ENCODE measurements at regions not wholly inside any gene's neighbourhood (a gene's known extent, or its start where the extent isn't known, plus 50 kb on each side); places are given as distances from the start of the nearest gene placed in this dataset.
"Not testable (repeated sequence)": the region's sequence is repeated elsewhere in the genome, so short reads cannot be mapped to it uniquely, and the experiment has no call there.

GRCh38 chr2:62642429-62643099 is 62.9 kb upstream of the EHBP1 start:
- TF ChIP-seq, protein P1, sequence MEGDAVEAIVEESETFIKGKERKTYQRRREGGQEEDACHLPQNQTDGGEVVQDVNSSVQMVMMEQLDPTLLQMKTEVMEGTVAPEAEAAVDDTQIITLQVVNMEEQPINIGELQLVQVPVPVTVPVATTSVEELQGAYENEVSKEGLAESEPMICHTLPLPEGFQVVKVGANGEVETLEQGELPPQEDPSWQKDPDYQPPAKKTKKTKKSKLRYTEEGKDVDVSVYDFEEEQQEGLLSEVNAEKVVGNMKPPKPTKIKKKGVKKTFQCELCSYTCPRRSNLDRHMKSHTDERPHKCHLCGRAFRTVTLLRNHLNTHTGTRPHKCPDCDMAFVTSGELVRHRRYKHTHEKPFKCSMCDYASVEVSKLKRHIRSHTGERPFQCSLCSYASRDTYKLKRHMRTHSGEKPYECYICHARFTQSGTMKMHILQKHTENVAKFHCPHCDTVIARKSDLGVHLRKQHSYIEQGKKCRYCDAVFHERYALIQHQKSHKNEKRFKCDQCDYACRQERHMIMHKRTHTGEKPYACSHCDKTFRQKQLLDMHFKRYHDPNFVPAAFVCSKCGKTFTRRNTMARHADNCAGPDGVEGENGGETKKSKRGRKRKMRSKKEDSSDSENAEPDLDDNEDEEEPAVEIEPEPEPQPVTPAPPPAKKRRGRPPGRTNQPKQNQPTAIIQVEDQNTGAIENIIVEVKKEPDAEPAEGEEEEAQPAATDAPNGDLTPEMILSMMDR (IDR thresholded peaks at IDR 0.05) = no peak
- Mint-ChIP-seq H3K36me3 (ENCODE audit: low read depth) (peaks cover 6% of the 10 kb centered on the region; the same call in 1 of the 2 replicates), H3K4me3 (no peak overlapping the region), H3K27ac (no peak overlapping the region), H3K9me3 (peaks cover 16% of the 10 kb centered on the region), H3K27me3 (ENCODE audit: insufficient read depth) (no peaks in the 10 kb centered on the region; the same call in 1 of the 2 replicates), H3K4me1 (ENCODE audit: low read depth) (peaks cover 12% of the 10 kb centered on the region)
- DNase-seq = no peak

DNA sequence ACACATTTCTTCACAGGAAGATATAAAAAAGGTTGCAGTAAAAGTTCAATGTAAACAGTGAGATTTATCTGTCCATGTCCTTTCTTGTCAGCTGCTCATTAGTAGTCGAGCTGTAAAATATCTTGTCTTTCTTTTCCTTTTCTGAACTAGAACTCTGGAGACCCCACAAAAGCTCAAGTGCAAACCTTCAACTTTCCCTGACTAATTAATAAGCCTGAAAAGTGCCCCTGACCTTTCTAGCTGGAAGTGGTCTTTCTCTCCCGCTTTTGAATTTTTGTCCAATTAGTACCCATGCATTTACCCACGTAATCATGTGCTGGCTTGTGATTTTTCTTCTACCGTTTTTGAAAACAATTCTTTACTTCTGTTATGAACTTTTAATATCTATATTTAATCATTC is 63.6 kb upstream of the EHBP1 start:
- peaks cover 4% of the 10 kb centered on the region; the same call in 1 of the 2 replicates for H3K27me3 Mint-ChIP-seq (ENCODE audit: insufficient read depth)
- H3K9me3 Mint-ChIP-seq = peaks cover 16% of the 10 kb centered on the region
- H3K4me3 Mint-ChIP-seq = no peak overlapping the region
- TF ChIP-seq, protein P1 (IDR thresholded peaks at IDR 0.05) = no peak
- H3K4me1 Mint-ChIP-seq (ENCODE audit: low read depth) = peaks cover 12% of the 10 kb centered on the region
- DNase-seq = no peak
- H3K27ac Mint-ChIP-seq = no peak overlapping the region
- H3K36me3 Mint-ChIP-seq (ENCODE audit: low read depth) = peaks cover 6% of the 10 kb centered on the region; the same call in 1 of the 2 replicates

DNA sequence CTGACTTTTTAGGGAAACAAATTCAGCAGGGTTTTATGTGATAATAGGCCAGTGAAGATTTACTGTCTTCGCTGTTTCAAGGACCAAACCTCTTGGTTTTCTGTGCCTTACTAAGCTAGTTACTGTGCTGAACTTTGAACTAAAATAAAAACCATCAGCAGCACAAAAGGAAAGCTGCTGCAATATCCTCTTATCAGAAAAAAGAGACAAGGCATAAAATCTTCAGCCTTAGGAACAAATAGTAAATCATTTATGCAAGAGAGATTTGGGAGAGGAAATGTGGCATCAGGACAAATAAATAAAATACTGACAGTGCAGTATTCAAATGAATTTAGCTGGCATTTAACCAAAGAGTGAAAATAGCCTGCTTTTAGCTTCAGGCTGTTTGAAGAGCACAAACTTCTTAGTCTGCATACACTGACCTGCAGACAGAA is 64.1 kb upstream of the EHBP1 start:
- peak; percentile 37 for DNase-seq
- Mint-ChIP-seq H3K36me3 (ENCODE audit: low read depth) (peaks cover 7% of the 10 kb centered on the region), H3K27ac (no peak overlapping the region), H3K4me1 (ENCODE audit: low read depth) (peaks cover 12% of the 10 kb centered on the region), H3K9me3 (peaks cover 13% of the 10 kb centered on the region), H3K4me3 (no peak overlapping the region), H3K27me3 (ENCODE audit: insufficient read depth) (peaks cover 6% of the 10 kb centered on the region; the same call in 1 of the 2 replicates)
- TF ChIP-seq, protein P1 (IDR thresholded peaks at IDR 0.05) = no peak

GRCh38 chr2:62631160-62632085 is 74.1 kb upstream of the EHBP1 start:
- peaks cover 31% of the 10 kb centered on the region for H3K9me3 Mint-ChIP-seq
- TF ChIP-seq, protein P1 (IDR thresholded peaks at IDR 0.05) = no peak
- H3K27ac Mint-ChIP-seq = no peak overlapping the region
- H3K4me1 Mint-ChIP-seq (ENCODE audit: low read depth) = no peaks in the 10 kb centered on the region
- peaks cover 3% of the 10 kb centered on the region; the same call in 1 of the 2 replicates for H3K27me3 Mint-ChIP-seq (ENCODE audit: insufficient read depth)
- H3K36me3 Mint-ChIP-seq (ENCODE audit: low read depth) = peaks cover 5% of the 10 kb centered on the region; the same call in 1 of the 2 replicates
- H3K4me3 Mint-ChIP-seq = no peak overlapping the region
- DNase-seq = no peak

DNA sequence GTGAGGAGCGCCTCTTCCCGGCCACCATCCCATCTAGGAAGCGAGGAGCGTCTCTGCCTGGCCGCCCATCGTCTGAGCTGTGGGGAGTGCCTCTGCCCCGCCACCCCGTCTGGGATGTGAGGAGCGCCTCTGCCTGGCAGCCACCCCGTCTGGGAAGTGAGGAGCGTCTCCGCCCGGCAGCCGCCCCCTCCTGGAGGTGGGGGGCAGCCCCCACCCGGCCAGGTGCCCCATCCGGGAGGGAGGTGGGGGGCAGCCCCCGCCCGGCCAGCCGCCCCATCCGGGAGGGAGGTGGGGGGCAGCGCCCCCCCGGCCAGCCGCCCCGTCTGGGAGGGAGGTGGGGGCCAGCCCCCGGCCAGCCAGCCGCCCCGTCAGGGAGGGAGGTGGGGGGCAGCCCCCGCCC is 75.3 kb upstream of the EHBP1 start:
- H3K4me1 Mint-ChIP-seq (ENCODE audit: low read depth); H3K27me3 Mint-ChIP-seq (ENCODE audit: insufficient read depth); H3K4me3 Mint-ChIP-seq; H3K27ac Mint-ChIP-seq; H3K36me3 Mint-ChIP-seq (ENCODE audit: low read depth); DNase-seq: not testable (repeated sequence)
- peaks cover 29% of the 10 kb centered on the region for H3K9me3 Mint-ChIP-seq

- peaks cover 23% of the 10 kb centered on the region for H3K9me3 Mint-ChIP-seq
- H3K4me3 Mint-ChIP-seq; H3K27me3 Mint-ChIP-seq (ENCODE audit: insufficient read depth); H3K27ac Mint-ChIP-seq; H3K4me1 Mint-ChIP-seq (ENCODE audit: low read depth); H3K36me3 Mint-ChIP-seq (ENCODE audit: low read depth); DNase-seq: not testable (repeated sequence)
Observed at GRCh38 chr2:62629310-62629709, 76.2 kb upstream of the EHBP1 start.

Data from HFFc6 (cell line).